HepG2 (cell line): ENCODE measurements at regions not wholly inside any gene's neighbourhood (a gene's known extent, or its start where the extent isn't known, plus 50 kb on each side); places are given as distances from the start of the nearest gene placed in this dataset.
A peak's percentile ranks its signal among the peaks of the same experiment; 100 is the strongest.

Source experiments
- AKAP8 ChIP-seq: sonication (generic); formaldehyde crosslinking; IDR thresholded peaks from 2 replicates; pipeline ENCODE4 v1.5.1; 2020; ENCODE audit warnings: mild to moderate bottlenecking, missing genetic modification reagents
- HES4 ChIP-seq: sonication (generic); formaldehyde crosslinking; IDR thresholded peaks from 2 replicates; pipeline ENCODE4 v1.9.0; 2021; ENCODE audit warnings: mild to moderate bottlenecking, missing genetic modification reagents, borderline replicate concordance
- JARID2 ChIP-seq: sonication (generic); formaldehyde crosslinking; IDR thresholded peaks from 2 replicates; pipeline ENCODE4 v1.8.1; 2023; ENCODE audit warnings: missing genetic modification reagents, inconsistent platforms; ENCODE audit not compliant: insufficient replicate concordance
- KAT7 ChIP-seq: IDR thresholded peaks from 2 replicates; pipeline ENCODE4 v1.6.1; 2018; ENCODE audit warnings: borderline replicate concordance, missing compliant biosample characterization
- MLXIP ChIP-seq: sonication (generic); formaldehyde crosslinking; IDR thresholded peaks from 2 replicates; pipeline ENCODE4 v1.9.0; 2021; ENCODE audit warnings: missing genetic modification reagents, borderline replicate concordance
- MYC ChIP-seq: sonication (generic); formaldehyde crosslinking; IDR thresholded peaks from 2 replicates; pipeline ENCODE4 v1.9.0; 2021; ENCODE audit warnings: missing genetic modification reagents, borderline replicate concordance
- PLSCR1 ChIP-seq: sonication (generic); formaldehyde crosslinking; IDR thresholded peaks from 2 replicates; pipeline ENCODE4 v1.5.0; 2020; ENCODE audit warnings: missing genetic modification reagents, mild to moderate bottlenecking, borderline replicate concordance
- POLR2A ChIP-seq, 2 experiments: IDR thresholded peaks; 2 replicates each; pipeline ENCODE4 v1.6.1; 2011; ENCODE audit warnings: low read depth in 2 of 2, low read length in 2 of 2, mild to moderate bottlenecking in 1 of 2, moderate library complexity in 1 of 2; ENCODE audit not compliant: insufficient read depth in 1 of 2
- PRMT3 ChIP-seq: sonication (generic); formaldehyde crosslinking; IDR thresholded peaks from 2 replicates; pipeline ENCODE4 v1.8.1; 2022; ENCODE audit warnings: low read depth, mild to moderate bottlenecking, moderate library complexity, missing genetic modification reagents, borderline replicate concordance
- SOX6 ChIP-seq, 2 experiments: fragments of 450-650 bp in 1 of 2; sonication (generic) in 1 of 2; formaldehyde crosslinking in 1 of 2; IDR thresholded peaks; 2 replicates each; pipeline versions ENCODE4 v1.4.0 to v1.6.1; 2017 to 2020; ENCODE audit warnings: antibody characterized with exemption in 1 of 2, mild to moderate bottlenecking in 1 of 2, missing genetic modification reagents in 1 of 2
- SP140L ChIP-seq: sonication (generic); formaldehyde crosslinking; IDR thresholded peaks from 2 replicates; pipeline ENCODE4 v1.4.0; 2020; ENCODE audit warnings: missing genetic modification reagents, borderline replicate concordance
- ZBTB34 ChIP-seq: sonication (generic); formaldehyde crosslinking; IDR thresholded peaks from 2 replicates; pipeline ENCODE4 v1.8.0; 2022; ENCODE audit warnings: mild to moderate bottlenecking, missing genetic modification reagents
- ZNF776 ChIP-seq: sonication (generic); formaldehyde crosslinking; IDR thresholded peaks from 2 replicates; pipeline ENCODE4 v1.4.0; 2020; ENCODE audit warnings: mild to moderate bottlenecking, missing genetic modification reagents
- ZNF816 ChIP-seq: sonication (generic); formaldehyde crosslinking; IDR thresholded peaks from 2 replicates; pipeline ENCODE4 v1.8.0; 2022; ENCODE audit warnings: missing genetic modification reagents, mild to moderate bottlenecking, borderline replicate concordance
- TF ChIP-seq, protein P1 (sequence below): sonication (generic); formaldehyde crosslinking; IDR thresholded peaks from 2 replicates; pipeline ENCODE4 v1.4.0; 2020; ENCODE audit warnings: missing genetic modification reagents
- TF ChIP-seq, protein P2 (sequence below): sonication (generic); formaldehyde crosslinking; conservative IDR thresholded peaks from 2 replicates; pipeline ENCODE4 v1.8.1; 2023; ENCODE audit warnings: missing genetic modification reagents

- TF ChIP-seq PRMT3 (CRISPR knock-in tag) (0 out of 2 replicates have a peak, but pooled peaks have one; percentile 70), ZNF816 (CRISPR knock-in tag) (0 out of 2 replicates have a peak, but pooled peaks have one; percentile 7), MYC (peak; percentile 21; the same call in 1 of the 2 replicates), PLSCR1 (no peak), HES4 (CRISPR knock-in tag) (peak; percentile 72), SOX6 (IDR thresholded peaks at IDR 0.05) (no peak), SOX6 (CRISPR knock-in tag; IDR thresholded peaks at IDR 0.05) (peak; percentile 25; the same call in 1 of the 2 replicates), SP140L (0 out of 2 replicates have a peak, but pooled peaks have one; percentile 61), KAT7 (CRISPR knock-in tag) (peak; percentile 23; the same call in 1 of the 2 replicates), JARID2 (CRISPR knock-in tag) (peak; percentile 31), AKAP8 (peak; percentile 45; the same call in 1 of the 2 replicates), POLR2A (IDR thresholded peaks at IDR 0.05; ENCODE audit: insufficient read depth in 1 of 2, low read depth in 2 of 2, low read length in 2 of 2) (peak in 1 of 2 experiments; percentile 58; a peak in 3 of 4 replicates), MLXIP (CRISPR knock-in tag) (no peak), ZBTB34 (CRISPR knock-in tag) (no peak), ZNF776 (peak; percentile 38; the same call in 1 of the 2 replicates)
- TF ChIP-seq, protein P1, sequence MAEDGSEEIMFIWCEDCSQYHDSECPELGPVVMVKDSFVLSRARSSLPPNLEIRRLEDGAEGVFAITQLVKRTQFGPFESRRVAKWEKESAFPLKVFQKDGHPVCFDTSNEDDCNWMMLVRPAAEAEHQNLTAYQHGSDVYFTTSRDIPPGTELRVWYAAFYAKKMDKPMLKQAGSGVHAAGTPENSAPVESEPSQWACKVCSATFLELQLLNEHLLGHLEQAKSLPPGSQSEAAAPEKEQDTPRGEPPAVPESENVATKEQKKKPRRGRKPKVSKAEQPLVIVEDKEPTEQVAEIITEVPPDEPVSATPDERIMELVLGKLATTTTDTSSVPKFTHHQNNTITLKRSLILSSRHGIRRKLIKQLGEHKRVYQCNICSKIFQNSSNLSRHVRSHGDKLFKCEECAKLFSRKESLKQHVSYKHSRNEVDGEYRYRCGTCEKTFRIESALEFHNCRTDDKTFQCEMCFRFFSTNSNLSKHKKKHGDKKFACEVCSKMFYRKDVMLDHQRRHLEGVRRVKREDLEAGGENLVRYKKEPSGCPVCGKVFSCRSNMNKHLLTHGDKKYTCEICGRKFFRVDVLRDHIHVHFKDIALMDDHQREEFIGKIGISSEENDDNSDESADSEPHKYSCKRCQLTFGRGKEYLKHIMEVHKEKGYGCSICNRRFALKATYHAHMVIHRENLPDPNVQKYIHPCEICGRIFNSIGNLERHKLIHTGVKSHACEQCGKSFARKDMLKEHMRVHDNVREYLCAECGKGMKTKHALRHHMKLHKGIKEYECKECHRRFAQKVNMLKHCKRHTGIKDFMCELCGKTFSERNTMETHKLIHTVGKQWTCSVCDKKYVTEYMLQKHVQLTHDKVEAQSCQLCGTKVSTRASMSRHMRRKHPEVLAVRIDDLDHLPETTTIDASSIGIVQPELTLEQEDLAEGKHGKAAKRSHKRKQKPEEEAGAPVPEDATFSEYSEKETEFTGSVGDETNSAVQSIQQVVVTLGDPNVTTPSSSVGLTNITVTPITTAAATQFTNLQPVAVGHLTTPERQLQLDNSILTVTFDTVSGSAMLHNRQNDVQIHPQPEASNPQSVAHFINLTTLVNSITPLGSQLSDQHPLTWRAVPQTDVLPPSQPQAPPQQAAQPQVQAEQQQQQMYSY (CRISPR knock-in tag) = peak; percentile 79
- TF ChIP-seq, protein P2, sequence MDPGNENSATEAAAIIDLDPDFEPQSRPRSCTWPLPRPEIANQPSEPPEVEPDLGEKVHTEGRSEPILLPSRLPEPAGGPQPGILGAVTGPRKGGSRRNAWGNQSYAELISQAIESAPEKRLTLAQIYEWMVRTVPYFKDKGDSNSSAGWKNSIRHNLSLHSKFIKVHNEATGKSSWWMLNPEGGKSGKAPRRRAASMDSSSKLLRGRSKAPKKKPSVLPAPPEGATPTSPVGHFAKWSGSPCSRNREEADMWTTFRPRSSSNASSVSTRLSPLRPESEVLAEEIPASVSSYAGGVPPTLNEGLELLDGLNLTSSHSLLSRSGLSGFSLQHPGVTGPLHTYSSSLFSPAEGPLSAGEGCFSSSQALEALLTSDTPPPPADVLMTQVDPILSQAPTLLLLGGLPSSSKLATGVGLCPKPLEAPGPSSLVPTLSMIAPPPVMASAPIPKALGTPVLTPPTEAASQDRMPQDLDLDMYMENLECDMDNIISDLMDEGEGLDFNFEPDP (CRISPR knock-in tag) = no peak
Observed at GRCh38 chr1:228647523-228648444, 87.5 kb upstream of the RHOU start (continued).
